Fibroblast of skin of left quadriceps (primary cell): ENCODE measurements at regions not wholly inside any gene's neighbourhood (a gene's known extent, or its start where the extent isn't known, plus 50 kb on each side); places are given as distances from the start of the nearest gene placed in this dataset.
"Not testable (repeated sequence)": the region's sequence is repeated elsewhere in the genome, so short reads cannot be mapped to it uniquely, and the experiment has no call there.

Experiments
- DNase-seq, 2 experiments: peaks; one replicate each; pipeline ENCODE4 v3.0.0-alpha.2; 2013; ENCODE audit warnings: low read depth in 2 of 2

DNA sequence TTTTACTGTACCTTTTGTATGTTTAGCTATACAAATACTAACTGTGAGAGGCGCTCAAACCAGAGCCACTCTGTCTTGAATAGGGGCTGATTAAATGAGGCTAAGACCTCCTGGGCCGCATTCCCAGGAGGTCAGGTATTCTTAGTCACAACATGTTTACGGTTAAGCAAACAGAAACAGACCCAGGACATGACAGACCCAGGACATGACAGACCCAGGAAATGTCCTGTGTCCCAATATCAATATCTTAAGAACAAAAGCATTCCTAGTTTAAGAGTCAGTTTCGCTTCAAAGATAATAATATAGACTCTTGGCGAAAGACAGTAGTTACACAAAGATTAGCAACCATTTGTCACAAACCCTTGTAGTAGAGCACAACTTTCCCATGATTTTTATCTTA is 304.5 kb downstream of the CCSER2 start:
- no peak for DNase-seq

DNA sequence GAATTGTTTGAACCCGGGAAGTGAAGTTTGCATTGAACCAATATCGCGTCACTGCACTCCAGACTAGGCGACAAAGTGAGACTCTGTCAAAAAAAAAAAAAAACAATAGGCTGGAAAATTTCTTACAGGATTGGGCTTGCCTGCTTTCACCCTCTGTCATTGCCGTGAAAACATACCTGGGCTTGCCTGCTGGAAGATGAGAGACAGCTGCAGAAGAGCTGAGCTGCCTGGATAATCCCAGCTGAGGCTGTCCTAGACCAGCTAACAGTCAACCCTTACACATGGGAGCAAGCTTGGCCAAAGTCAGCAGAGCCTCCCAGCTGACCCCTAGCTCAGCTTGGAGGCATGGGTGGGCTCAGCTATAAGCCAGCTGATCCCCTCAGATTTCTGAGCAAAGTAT is 306.2 kb downstream of the CCSER2 start:
- no peak for DNase-seq

DNA sequence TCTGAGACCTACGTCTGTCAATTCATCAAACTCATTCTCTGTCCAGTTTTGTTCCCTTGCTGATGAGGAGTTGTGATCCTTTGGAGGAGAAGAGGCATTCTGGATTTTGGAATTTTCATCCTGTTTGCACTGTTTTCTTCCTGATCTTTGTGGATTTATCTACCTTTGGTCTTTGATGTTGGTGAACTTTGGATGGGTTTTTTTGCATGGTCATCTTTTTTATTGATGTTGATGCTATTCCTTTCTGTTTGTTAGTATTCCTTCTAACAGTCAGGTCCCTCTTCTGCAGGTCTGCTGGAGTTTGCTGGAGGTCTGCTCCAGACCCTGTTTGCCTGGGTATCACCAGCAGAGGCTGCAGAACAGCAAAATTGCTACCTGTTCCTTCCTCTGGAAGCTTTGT is 322.2 kb downstream of the CCSER2 start:
- not testable (repeated sequence) for DNase-seq

DNA sequence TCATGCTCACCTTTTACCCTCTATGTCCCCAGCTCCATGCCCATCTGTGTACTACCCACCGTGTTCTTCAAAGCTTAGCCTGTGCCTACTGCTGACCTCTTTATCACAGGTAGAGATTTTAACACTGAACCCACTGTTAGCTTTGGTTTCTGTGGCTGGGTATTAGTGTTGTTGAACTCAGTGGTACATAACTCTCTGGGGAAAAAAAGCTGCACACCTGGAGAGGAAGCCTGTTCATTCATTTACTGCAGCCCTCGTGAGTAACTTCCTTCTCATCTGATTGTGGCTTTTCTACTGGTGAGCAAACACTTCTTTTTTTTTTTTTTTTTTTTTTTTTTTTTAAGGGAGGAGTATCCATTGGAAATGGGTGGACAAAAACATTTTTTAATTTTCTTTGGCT is 326.3 kb downstream of the CCSER2 start:
- DNase-seq = no peak

DNA sequence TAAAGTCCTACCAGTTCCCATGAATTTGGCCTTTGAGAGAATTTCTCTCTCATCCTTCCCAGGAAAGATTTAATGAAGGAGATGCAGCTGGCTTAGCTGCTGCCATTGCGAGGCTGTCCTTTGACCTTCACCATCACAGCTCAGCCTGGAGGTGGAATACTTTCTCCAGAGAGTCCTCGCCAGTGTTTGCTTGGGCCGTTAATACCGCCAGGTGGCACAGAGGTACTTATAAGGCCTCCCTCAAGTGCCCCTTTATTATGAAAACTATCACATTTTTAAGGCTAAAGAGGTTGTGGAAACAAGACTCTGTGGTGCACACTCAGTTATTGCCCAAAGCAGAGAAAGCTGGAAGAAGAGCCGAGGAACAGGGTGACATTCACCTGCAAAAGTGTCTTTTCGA is 330.6 kb downstream of the CCSER2 start:
- no peak for DNase-seq

DNA sequence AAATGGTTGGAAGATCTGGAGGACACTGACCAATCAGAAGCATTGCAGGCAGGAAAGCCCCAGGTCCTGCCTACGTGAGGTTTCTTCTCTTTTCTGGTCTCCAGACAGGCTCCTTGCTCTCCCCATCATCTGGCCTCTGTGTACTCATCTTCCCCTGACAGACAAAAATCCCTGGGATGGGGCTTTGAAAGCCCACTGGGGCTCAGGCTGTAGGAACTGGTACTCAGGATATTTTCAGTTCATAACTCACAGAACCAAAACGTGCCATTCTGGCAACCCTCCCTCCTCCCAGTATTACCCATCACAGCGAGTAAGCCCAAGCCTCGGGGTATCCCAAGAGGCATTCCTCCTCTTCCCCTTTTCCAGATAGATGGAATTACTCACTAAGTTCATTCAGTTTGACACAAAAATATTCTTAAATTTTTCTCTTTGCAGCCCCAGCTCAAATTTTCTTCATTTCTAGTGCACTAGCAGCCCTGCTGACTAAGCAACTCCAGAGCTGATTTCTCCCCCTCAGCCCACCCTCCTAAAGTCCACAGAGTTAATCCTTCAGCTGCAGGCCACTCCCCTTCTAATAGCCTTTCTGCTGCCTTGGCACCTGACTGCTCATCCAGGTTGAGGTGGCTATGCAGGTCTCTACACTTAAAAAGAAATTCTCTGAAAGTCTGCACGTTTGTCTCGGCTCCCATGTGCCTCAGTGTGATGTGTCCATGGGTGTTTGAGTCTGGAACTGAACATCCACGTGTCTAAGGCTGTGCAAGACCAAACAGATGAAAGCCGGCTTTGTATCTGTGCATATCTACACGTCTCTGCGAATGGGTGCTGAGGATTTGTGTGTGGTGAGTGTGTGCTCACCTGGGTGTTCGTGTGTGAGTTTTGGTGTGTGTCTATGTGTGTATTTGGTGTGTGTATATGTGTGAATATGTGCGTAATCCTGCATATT is 331.4 kb downstream of the CCSER2 start:
- no peak for DNase-seq

DNA sequence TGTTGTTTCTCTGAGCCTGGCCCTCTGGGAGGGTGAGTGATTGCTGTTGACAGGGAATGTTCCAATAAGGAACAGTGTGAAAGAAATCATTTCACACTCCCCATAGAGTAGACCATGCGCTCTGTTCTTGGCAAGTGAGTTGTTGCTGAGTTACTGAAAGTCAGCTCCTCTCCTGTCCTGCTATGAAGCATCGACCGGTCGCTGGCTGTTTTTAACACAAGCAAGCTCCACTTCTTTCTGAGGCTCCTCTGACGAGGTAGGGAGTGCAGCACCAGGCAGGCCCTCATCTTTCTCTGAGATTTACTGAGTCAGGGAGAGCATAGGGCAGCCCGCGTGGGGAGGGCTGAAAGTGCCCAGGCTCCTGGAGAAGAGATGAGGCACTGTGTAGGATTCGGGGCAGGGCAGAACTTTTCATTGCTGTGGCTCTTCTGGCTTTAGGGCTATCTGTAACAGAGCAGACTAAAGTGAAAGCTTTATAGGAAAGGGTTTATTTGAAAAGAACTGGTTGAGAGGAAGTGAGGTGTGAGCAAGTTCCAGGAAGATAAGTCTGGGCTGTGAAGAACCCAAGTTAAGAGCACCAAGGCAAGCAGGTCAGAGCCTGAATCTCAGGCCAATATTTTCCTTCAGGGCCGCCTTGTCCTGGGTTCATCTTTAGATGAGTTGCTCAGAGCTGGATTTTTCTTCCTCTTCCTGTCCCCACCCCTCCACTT is 332.2 kb downstream of the CCSER2 start:
- DNase-seq = no peak

DNA sequence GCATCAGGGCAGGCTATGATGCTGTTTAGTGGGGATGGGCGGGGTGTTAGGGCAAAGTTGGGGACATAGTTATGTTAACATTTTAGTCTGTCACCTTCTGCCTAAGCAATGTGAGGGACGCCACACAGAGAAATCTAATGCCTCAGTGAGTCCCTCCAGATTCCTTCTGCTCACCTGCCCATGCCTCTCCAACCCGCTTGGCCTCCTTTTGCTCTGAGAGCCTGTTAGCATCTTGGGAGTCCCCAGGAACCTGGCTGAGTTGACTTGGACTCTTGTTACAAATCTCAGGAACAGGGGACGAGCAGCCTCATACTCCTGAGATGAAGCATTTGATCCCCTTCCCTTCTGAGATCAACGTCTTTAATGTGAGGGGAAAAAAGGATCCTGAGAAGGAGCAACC is 336.8 kb downstream of the CCSER2 start:
- DNase-seq = no peak

DNA sequence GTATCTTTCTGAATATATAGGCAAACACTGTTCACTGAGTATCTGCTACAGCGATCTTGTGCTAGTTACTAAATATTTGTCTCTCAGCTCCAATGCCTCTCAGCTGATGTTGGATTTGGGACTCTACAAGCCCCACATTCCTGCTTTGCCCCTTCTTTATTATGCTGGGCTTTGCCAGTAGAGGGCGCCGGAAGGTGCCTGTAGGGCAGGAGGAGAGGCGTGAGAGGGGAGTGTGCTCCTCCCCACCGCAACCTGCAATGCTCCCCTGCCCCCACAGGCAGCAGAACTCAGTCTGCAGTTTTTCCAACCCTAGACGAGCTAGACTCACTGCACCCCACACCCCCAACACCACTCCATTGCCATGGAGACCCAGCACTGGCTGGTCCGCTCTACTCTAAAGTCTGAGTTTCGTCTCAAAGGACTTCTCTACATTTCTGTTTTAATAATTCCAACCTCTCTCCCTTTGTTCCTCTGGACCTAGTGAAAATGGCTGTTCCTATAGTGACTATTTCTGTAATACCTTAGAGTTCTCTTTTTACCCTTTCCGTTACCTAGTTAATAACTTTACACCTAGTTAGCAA is 337.6 kb downstream of the CCSER2 start:
- no peak for DNase-seq

DNA sequence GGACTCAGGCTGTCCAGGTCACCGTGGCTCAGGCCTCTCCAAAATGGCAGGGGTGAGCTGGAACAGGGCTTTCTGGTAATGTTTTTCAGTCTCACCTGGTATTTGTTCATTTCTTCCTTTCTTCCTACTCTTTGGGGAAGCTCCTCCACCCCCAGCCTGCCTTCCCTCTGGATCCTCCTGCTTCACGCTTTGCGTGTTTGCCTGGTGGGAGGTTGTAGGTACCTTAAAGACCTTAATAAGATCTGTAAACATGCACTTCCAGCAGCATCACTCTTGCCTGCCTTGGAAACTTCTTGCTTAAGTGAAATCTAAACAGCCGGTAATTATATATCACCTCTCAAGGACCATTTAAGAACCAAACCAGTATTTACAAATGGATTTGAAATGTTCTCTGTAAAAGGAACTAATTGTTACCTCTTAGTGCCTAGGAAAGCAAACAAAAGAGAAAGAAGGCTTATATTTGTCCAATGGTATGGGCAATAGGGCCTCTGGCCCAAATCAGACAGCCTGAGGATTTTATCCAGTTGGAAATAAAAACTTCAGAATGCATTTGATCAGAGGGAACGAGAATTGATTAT is 339.9 kb downstream of the CCSER2 start:
- DNase-seq = no peak

DNA sequence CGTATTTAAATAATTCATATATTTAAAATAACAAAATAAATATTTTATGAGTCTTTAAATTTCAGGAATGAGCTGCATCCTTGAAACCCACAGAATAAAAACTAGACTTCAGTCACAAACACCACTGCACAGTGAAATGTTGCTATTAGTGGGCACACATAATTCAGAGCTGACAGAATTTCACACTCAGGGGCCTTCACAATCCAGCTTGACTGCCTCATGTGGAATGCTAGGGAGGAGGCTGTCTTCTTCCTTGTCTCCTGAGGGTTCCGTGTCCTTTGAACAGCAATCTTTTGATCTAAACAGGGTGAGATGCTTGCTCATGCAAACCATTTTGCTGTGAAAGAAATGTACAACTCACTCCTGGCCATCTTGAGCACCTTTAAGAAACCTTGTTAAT is 346.7 kb downstream of the CCSER2 start:
- no peak for DNase-seq

DNA sequence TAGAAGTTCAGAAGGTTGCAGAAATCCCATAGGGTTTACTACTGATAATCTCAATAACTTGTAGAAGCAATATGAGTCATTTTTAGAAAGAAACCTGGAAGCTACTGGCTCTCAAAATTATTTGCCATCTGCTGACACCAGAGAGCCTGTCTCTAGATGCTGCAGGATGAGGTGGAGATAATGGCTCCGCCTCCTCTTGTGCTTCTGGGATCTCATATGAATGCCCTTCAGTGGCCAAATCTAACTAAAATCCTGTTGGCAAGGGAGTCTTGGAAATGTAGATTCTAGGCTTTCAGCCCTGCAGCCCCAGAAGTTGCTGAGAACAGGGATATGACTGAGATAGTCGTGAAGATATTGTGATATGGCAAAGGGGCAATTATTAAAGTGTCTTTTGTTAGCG is 348.1 kb downstream of the CCSER2 start:
- DNase-seq = no peak

DNA sequence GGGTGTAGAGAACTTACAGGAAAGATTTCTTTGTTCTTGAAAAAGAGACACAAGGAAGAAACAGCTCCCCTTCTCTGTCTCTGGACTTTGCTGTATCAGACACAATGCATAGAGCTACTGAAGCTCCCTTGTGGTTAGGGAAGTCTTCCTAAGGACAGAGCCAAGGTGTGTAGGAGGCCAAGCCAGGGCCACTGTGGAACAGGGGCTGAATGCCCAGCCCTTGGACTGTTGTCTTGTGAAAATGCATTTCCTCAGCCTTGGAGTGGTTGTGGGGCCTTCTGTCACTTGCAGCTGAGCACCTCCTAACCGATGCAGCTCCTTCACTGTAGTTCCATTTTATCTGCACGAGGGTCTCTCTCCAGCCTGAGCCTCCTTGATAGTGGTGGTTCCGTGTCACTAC is 353.4 kb downstream of the CCSER2 start:
- no peak for DNase-seq

DNA sequence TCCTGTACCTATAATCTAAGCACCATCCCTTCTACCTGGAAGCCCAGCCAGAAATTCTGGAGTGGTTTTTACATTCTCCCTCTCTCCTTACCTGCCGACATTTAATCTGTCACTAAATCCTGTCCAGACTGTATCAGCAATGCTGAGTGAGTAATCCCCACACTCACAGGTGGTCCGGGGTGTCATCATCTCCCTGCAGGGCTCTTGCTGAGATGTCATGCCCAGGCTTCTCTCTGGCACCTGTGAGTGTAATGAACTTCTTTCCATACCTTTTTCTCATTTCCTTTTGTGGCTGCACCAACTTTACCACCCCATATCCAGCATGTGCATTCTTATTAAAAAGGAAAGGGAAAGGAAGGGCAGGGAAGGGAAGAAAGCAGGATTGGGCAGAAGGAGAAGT is 355.2 kb downstream of the CCSER2 start:
- no peak for DNase-seq

DNA sequence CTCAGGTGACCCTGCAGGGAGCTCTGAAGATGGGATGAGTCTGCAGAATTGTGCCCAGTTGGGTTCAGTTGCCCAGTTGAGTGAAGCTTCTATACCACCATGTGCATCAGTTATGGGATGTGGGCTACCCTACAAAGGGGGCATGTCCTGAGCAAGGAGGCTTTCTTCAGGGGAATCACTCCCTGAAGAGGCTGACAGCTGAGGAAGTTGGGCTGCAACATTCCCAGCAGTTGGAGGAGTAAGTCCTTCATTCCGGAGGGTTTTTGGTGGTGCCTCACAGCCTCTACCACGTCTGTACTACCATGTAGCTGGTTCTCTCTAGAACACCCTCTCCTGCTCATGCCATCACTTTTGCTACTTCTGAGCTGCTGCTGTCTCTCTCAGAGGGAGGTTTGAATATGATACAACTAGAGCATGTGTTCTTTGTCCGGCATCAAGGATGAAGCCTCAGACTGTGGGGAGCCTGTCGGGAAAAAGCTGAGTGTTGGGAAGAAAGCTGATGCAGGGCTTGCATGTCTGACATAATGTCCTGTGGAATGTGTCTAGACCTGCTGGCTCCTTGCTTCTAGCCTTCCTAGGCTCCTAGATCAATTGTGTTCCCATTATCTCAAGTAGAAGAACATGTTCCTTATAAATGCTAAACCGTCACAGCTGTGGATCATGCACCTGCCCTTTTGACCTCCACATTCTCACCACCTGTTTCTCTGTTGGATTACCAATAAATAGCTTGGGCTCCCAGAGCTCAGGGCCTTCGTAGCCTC is 355.8 kb downstream of the CCSER2 start:
- no peak for DNase-seq

DNA sequence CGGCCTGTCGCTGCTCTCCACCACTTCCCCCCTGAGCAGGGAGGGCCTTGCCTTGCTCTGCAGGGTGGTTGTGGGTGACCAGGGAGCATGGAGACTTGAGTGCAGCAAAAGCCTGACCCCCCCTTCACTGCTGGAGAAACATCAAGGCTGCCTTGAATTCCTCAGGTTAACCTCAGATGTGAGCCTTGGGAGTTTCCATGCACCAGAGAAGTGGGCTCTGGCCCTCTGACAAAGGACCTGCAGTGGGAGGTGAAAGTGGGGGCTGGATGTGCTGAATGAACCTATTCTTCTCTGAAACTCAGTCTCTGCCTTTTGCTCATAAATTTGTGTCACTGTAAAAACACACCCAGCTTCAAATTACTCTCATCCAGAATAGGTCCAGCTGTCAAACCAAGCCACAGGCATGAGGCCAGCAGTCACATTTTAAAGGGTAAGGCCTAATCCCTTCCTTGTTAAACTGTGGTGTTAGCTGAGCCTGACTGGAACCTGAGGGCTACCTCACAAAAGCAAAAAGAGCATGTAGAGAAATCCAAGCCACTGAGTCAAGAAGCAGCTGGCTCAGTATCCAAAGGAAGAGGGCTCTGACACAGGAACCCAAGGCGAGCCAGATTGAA is 356.8 kb downstream of the CCSER2 start:
- no peak for DNase-seq

DNA sequence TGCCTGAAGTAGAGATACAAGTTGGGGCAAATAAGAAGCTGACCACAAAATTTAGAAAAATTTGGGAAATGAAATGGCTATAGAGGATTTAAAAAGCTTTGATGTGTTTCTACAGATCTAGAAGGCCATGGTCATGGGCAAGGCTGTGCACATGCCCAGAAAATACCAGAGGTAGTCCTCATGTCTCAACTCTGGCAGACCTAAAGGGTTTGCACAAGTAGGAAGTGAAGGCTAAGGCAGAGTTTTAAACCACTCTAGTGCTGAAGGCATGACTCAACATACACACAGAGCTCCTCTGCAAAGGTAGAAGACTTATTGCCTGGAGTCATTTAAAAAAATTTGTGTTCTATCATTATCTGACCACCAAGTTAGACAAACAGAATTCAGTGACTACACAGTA is 364.6 kb downstream of the CCSER2 start:
- DNase-seq = no peak

DNA sequence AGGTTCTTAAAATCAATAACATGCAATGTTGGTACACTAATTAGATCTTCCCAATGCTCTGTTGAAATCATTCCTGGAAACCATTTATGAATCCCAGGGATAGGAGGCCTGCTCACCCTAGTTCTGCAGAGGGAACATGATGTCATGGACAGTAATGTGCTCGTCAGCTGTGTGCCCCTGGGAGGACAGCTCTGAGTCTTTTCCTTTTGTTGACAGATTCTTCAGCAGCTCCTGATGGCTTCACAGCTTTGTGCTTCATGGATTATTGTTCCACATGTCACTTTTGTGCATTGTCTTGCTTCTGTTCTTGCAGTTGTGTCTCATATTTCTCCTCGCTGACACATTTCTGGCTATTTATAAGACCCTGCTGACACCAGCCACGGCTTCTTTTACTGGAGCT is 367.5 kb downstream of the CCSER2 start:
- DNase-seq = no peak

DNA sequence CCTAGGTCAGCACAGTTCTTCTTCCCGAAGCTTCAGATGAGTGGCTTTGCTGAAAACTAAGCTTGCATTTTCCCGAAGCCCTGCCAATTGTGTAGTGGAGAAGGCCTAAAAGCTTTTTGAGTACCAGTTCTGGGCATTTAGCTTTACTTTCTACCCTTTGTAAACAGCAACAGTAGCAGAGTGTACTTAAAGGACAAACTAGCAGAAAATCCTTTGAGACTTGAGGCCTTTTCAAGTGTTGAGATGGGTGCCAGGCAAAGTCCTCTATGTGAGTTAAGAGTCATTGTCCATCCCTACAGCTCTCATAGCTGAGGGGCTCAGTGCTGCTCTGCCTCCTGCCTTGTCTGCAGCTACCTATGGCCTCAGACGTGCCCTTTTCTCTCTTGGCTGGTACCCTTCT is 368.2 kb downstream of the CCSER2 start:
- no peak for DNase-seq

DNA sequence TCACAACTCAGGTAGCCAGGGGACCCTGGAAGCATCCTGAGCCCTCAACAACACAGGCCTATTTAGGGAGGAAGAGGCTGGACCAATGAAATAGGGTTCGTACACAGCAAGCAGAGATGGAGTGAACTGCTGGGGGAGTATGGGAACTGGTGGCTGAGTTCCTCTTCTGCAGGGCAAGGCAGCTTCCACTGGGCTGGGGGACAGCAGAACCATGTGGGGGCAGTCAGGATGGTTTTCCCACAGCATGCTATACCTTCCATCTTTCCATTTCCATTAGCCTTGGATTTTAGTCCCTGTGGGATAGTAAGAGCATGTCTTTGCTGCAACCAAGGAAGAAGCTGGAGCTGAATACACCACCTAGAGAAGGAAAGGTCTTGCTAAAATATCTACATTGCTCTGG is 370.6 kb downstream of the CCSER2 start:
- no peak for DNase-seq

DNA sequence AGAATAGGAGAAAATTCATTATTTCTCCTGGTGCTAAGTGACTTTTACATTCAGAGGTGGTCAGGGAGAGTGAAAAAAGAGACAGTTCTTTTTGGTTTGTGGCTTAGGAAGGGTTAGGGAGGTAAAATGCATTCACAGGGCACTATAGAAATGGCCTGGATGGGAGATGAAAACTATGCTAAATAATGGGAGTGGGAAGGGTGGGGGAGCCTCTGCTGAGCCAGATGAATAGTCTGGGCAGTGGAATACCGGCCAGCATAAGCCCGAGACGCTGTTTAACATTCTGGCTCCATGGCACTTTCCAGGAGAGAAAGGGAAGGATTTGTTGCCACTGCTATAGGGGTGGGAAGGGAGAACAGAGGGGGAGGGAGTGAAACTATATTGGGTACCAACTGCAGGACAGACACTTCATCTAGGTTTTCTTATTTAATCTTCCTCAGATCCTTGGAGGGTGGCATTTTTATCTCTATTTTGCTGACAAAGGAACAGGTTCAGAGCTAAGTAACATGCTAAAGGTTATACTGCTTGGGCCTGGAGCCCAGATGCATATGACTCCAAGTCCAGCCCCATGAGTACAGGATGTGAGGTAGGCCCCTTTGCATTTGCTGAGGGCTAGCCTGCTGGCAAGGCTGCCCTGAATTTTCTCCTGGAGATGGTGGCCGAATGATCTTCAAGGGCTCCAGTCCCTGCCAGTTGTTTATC is 372.4 kb downstream of the CCSER2 start:
- DNase-seq = no peak
